ENCODE measurements at regions not wholly inside any gene's neighbourhood (a gene's known extent, or its start where the extent isn't known, plus 50 kb on each side); places are given as distances from the start of the nearest gene placed in this dataset.
"Not testable (repeated sequence)": the region's sequence is repeated elsewhere in the genome, so short reads cannot be mapped to it uniquely, and the experiment has no call there.

DNA sequence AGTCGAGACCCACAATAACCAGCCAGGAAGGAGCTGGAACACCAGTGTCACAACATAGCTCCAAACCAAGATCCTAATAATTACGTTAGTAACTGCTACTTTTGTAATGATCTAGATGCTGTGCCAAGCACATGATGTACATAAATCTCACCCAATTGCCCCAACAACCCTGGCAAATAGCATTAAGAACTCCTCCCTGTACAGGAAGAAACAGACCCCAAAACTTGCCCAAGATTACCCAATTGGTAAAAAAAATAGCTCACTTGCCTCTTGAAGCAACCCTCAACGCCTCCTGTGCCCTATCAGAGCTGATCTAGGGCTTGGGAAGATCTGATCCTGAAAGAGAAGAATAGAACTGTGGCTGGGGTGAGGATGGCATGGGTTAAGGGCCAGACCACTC is 628.7 kb upstream of the AUTS2 start:
- no peaks in the 10 kb centered on the region for H3K36me3 ChIP-seq
- H3K27ac ChIP-seq: no peak overlapping the region
- no peaks in the 10 kb centered on the region for H3K4me1 ChIP-seq
- TF ChIP-seq EP300 (IDR thresholded peaks at IDR 0.05): no peak
- TF ChIP-seq, protein P1, sequence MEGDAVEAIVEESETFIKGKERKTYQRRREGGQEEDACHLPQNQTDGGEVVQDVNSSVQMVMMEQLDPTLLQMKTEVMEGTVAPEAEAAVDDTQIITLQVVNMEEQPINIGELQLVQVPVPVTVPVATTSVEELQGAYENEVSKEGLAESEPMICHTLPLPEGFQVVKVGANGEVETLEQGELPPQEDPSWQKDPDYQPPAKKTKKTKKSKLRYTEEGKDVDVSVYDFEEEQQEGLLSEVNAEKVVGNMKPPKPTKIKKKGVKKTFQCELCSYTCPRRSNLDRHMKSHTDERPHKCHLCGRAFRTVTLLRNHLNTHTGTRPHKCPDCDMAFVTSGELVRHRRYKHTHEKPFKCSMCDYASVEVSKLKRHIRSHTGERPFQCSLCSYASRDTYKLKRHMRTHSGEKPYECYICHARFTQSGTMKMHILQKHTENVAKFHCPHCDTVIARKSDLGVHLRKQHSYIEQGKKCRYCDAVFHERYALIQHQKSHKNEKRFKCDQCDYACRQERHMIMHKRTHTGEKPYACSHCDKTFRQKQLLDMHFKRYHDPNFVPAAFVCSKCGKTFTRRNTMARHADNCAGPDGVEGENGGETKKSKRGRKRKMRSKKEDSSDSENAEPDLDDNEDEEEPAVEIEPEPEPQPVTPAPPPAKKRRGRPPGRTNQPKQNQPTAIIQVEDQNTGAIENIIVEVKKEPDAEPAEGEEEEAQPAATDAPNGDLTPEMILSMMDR (IDR thresholded peaks at IDR 0.05): no peak
- no peak for TF ChIP-seq POLR2A (IDR thresholded peaks at IDR 0.05)
- H3K27me3 ChIP-seq: no peaks in the 10 kb centered on the region
- no peak for DNase-seq (ENCODE audit: low spot score in 2 of 2)
- H3K9me3 ChIP-seq: no peaks in the 10 kb centered on the region
- 57% methylated on average over 3 of the region's 3 CpGs for WGBS
- H3K4me3 ChIP-seq: no peak overlapping the region

DNA sequence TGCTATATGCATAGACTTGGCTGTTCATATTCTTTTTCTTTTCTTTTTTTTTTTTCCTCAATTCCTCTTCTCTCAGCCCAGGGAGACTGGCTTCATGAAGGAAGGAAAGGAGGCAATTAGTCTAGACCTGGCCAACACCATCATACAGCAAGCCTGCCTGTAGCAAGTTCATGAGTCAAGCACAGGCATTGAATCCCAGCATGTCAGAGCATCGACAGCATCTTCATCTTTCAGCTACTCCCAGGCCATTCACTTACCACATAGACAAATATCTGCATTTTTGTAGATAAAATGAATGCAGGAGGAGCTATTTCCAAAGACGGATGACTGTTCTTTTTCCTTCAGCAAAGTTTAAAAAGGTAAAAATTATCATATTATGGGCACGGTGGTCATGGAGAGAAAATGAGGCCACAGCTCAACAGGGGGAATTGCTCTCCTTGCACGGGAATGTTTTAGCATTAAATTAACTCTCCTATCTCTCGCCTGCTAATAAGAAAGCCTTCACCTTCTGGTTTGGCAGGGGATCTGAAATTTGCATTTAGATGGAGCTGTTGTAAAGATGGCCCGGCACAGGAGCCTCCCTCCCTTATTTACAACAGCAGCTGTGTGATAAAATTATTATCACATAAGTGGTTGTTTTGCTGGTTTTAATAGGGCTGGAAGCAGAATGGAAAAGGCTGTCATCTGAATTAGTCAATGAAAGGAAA is 626.5 kb upstream of the AUTS2 start:
- WGBS: 64% methylated on average over 6 of the region's 6 CpGs
- TF ChIP-seq, protein P1 (IDR thresholded peaks at IDR 0.05): no peak
- no peak for TF ChIP-seq POLR2AphosphoS5 (IDR thresholded peaks at IDR 0.05)
- TF ChIP-seq POLR2A (IDR thresholded peaks at IDR 0.05): no peak
- no peak for TF ChIP-seq EP300 (IDR thresholded peaks at IDR 0.05)
- H3K4me3 ChIP-seq: no peak overlapping the region

DNA sequence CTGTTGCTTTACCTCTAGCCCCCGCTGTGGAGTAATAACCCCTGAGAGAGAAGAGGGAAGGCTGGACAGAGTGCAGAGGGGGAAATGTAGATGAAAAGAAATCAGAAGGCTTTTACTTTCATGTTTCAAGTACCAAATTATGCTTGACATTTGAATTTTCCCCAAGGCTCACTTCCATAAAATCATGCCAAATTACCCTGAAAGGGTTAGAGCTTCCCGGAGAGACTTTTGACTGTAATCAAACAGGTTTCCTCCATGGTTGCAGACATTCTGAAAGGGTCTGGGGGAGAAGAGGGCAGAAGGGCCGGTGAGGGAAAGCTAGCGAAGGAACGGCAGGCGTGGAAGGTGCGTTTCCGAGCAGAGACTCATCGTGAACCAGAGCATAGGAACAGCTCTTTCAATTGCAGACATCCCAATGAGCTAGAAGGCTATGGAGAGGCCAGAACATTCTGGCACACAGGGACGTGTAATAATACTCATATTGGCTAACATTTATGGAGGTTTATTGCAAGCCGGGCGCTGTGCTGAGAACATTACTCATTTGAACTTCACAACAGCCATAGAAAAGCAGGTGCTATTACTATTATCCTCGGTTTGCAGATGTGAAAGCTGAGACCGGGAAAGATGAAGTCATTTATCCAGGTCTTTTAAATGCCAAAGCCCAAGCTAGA is 620.8 kb upstream of the AUTS2 start:
- Histone ChIP-seq H3K36me3 (no peaks in the 10 kb centered on the region), H3K9me3 (no peaks in the 10 kb centered on the region), H3K4me3 (no peak overlapping the region), H3K4me1 (peaks cover 14% of the 10 kb centered on the region), H3K27me3 (no peaks in the 10 kb centered on the region), H3K27ac (no peak overlapping the region)
- TF ChIP-seq EP300 (IDR thresholded peaks at IDR 0.05) (no peak), POLR2A (IDR thresholded peaks at IDR 0.05) (no peak), POLR2AphosphoS5 (IDR thresholded peaks at IDR 0.05) (no peak)
- TF ChIP-seq, protein P1 (IDR thresholded peaks at IDR 0.05): no peak
- WGBS: 36% methylated on average over 14 of the region's 14 CpGs
- no peak for DNase-seq (ENCODE audit: low spot score in 2 of 2)

More for the DNA sequence above, 626.5 kb upstream of the AUTS2 start:
- Histone ChIP-seq H3K27ac (no peak overlapping the region), H3K36me3 (no peaks in the 10 kb centered on the region), H3K9me3 (no peaks in the 10 kb centered on the region), H3K27me3 (no peaks in the 10 kb centered on the region), H3K4me1 (no peaks in the 10 kb centered on the region)
- no peak for DNase-seq (ENCODE audit: low spot score in 2 of 2)

DNA sequence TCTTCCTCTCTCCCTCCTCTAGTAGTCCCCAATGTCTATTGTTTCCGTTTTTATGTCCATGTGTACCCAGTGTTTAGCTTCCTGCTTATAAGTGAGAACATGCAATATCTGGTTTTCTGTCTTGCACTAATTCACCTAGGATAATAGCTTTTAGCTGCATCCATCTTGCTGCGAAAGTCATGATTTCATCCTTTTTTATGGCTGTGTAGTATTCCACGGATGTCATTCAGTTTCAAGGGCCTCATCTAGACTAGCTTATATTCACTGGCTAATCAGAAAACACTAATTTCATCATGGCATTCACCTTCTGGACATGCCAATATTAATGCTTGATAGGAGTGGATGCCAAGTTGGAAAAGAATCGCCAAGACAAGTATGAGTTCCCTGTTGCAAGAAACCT is 619.6 kb upstream of the AUTS2 start:
- Histone ChIP-seq H3K4me1 (peaks cover 14% of the 10 kb centered on the region), H3K4me3 (no peak overlapping the region), H3K36me3 (no peaks in the 10 kb centered on the region), H3K27me3 (no peaks in the 10 kb centered on the region), H3K9me3 (no peaks in the 10 kb centered on the region), H3K27ac (no peak overlapping the region)
- TF ChIP-seq POLR2AphosphoS5 (IDR thresholded peaks at IDR 0.05) (no peak), EP300 (IDR thresholded peaks at IDR 0.05) (no peak), POLR2A (IDR thresholded peaks at IDR 0.05) (no peak)
- TF ChIP-seq, protein P1 (IDR thresholded peaks at IDR 0.05): no peak
- WGBS: 93% methylated on average over 4 of the region's 4 CpGs
- no peak for DNase-seq (ENCODE audit: low spot score in 2 of 2)

DNA sequence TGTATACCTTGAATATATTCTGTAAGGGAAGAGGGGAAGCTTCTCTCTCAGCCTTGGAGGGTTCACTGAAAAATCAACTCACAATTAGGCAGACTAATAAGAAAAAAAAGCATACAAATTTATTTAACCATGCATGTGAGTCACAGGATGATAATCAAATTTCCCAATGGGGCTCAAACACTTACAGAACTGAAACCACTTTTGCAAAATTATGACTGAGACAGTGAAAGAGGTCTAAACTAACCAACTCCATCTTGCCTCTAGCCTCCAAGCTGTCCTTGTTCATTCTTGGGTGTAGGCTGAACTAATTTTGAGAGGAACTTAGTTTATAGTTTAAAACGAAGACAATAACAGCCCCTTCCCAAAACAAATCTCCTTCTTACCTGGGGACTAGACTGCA is 618.3 kb upstream of the AUTS2 start:
- no peak overlapping the region for H3K27ac ChIP-seq

DNA sequence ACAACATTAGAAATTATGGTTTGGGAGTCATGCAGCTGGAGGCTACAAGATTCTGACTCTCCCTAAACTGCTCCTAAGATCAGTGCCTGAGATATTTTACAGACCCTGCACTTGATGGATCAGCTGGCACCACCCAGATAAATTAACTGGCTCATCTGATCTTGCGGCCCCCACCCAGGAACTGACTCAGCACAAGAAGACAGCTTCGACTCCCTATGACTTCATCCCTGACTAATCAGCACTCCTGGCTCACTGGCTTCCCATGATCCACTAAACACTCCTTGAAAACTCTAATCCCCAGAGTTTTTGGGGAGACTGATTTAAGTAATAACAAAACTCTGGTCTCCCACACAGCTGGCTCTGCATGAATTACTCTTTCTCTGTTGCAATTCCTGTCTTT is 617.8 kb upstream of the AUTS2 start:
- 34% methylated on average over 2 of the region's 2 CpGs for WGBS
- not testable (repeated sequence) for H3K27me3 ChIP-seq; H3K4me3 ChIP-seq; H3K9me3 ChIP-seq; DNase-seq (ENCODE audit: low spot score in 2 of 2); H3K27ac ChIP-seq; H3K36me3 ChIP-seq
- H3K4me1 ChIP-seq: peaks cover 14% of the 10 kb centered on the region

More for the DNA sequence above, 618.3 kb upstream of the AUTS2 start:
- Histone ChIP-seq H3K27me3 (no peaks in the 10 kb centered on the region), H3K4me1 (peaks cover 14% of the 10 kb centered on the region), H3K4me3 (no peak overlapping the region), H3K9me3 (no peaks in the 10 kb centered on the region), H3K36me3 (no peaks in the 10 kb centered on the region)
- TF ChIP-seq POLR2AphosphoS5 (IDR thresholded peaks at IDR 0.05) (no peak), POLR2A (IDR thresholded peaks at IDR 0.05) (no peak), EP300 (IDR thresholded peaks at IDR 0.05) (no peak)
- TF ChIP-seq, protein P1 (IDR thresholded peaks at IDR 0.05): no peak
- no peak for DNase-seq (ENCODE audit: low spot score in 2 of 2)
- 7% methylated on average over 1 of the region's 1 CpG for WGBS
